ENCODE measurements at regions not wholly inside any gene's neighbourhood (a gene's known extent, or its start where the extent isn't known, plus 50 kb on each side); places are given as distances from the start of the nearest gene placed in this dataset.

DNA sequence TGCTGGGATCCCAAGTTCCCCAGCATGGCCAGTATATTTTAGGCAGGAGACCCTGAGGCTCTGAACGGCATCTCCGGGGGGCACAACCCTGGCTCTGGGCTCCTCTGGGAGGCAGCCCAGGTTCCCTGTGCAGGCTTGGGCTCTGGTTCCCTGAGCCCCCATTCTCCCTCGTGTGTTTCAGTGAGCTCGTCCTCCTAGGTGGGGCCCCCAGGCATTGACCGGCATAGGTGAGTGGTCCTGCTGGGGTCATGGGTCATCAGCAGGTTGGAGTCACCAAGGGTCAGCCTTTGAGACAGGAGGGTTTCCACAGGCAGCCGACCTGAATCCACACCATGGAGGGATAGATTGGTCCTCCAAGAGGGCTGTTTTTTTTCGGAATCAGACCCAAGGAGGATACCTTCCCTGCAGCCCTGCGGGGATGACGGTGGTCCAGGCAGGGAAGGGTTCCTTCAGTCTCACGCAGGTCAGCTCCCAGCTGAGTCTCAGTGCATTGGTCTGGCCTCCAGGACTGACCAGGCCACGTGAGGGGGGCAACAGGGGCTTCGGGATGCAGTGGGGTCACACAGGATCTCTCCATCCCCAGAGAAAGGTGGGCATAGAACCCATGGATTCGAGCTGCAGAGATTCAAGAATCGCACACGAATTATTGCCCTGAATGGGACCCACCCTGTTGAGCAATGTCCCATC lies 226.0 kb downstream of the SNRPN start:
- Histone ChIP-seq H3K9ac (ENCODE audit: low read depth, low read length, poor library complexity) (no peak overlapping the region), H3K4ac (ENCODE audit: low read length) (no peak overlapping the region), H2BK120ac (ENCODE audit: low read depth, low read length) (no peak overlapping the region), H3K36me3 (replicated peaks in 1 of 2; ENCODE audit: control insufficient read depth in 2 of 2, insufficient read depth in 2 of 2, low read length in 2 of 2) (no peaks in the 10 kb centered on the region), H3K23ac (ENCODE audit: low read depth, low read length, poor library complexity) (no peak overlapping the region), H3K27me3 (ENCODE audit: control insufficient read depth in 3 of 3, insufficient read depth in 3 of 3, low read depth in 1 of 3, low read length in 3 of 3) (no peaks in the 10 kb centered on the region), H4K91ac (ENCODE audit: low read depth, low read length, poor library complexity) (no peak overlapping the region), H2BK15ac (ENCODE audit: low read length) (no peak overlapping the region), H3K79me1 (ENCODE audit: low read depth, low read length) (peaks cover 5% of the 10 kb centered on the region), H2BK12ac (ENCODE audit: low read length) (no peak overlapping the region), H3K9me3 (replicated peaks in 1 of 2; ENCODE audit: control insufficient read depth in 2 of 2, insufficient read depth in 1 of 2, low read depth in 1 of 2, low read length in 2 of 2) (peaks cover 7 to 53% of the 10 kb centered on the region in 2 donors), H3K18ac (ENCODE audit: low read length) (no peak overlapping the region), H4K8ac (ENCODE audit: low read depth, low read length) (no peak overlapping the region), H2BK5ac (ENCODE audit: low read length) (no peak overlapping the region), H3K4me2 (ENCODE audit: insufficient read depth, low read length, poor library complexity, severe bottlenecking) (no peak overlapping the region), H3K4me1 (ENCODE audit: control insufficient read depth in 2 of 2, insufficient read depth in 1 of 2, low read depth in 1 of 2, low read length in 2 of 2) (no peaks in the 10 kb centered on the region), H2AK5ac (ENCODE audit: low read depth, low read length) (no peak overlapping the region), H3K4me3 (ENCODE audit: low read length in 2 of 2) (peak overlapping the region in 1 of 2 donors; percentile 5), H3K27ac (replicated peaks; ENCODE audit: low read length) (no peak overlapping the region), H3K14ac (ENCODE audit: low read length) (peak overlapping the region; percentile 57), H2AFZ (ENCODE audit: low read length) (no peak overlapping the region)
- no CpG with 5 or more reads among the region's 15 CpGs for WGBS, 2 donors (ENCODE audit: extremely low coverage in 2 of 2, insufficient read length in 2 of 2, insufficient replicate concordance in 1 of 2)
- no peak for DNase-seq (ENCODE audit: low spot score)

DNA sequence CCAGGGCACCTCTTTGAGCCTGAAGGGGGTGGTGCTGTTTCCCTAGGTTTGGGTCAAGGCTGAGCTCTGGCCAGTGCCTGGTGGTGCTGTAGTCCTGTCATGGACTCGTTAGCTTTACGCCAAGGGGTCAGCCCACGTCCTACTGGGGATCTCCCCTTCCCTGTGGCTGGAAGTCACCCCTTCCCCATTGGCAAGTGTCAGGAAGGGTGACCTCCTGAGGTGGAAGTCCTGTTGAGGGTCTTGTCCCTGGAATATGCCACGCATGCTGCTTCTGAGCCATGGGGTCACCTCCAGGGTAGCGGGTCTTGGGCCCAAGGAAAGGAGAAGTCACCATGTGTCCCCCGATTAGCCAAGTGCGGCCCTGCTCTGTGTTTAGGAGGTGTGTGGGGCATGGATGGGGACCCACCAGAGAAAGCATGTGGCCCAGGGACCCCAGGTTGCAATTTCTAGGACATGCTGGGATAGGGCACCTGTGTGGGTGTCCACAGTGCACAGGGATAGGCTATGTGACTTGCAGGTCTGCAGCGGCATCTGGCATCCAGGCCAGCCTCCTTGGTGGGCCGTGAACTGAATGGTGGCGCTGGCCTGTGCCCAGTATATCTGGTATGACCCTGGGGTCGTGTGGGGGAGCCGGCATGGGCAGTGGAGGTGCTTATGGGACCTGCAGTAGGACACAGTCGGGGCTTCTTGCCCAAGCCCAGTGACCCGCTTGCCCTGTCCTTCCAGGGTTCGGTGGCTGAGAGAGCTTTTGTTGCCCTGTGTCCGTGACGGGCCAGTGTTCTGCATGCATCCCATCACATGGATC lies 226.7 kb downstream of the SNRPN start:
- Histone ChIP-seq H3K9me3 (replicated peaks in 1 of 2; ENCODE audit: control insufficient read depth in 2 of 2, insufficient read depth in 1 of 2, low read depth in 1 of 2, low read length in 2 of 2) (peaks cover 4 to 51% of the 10 kb centered on the region in 2 donors), H3K23ac (ENCODE audit: low read depth, low read length, poor library complexity) (no peak overlapping the region), H3K14ac (ENCODE audit: low read length) (peak overlapping the region; percentile 57), H3K18ac (ENCODE audit: low read length) (no peak overlapping the region), H2BK120ac (ENCODE audit: low read depth, low read length) (no peak overlapping the region), H3K79me1 (ENCODE audit: low read depth, low read length) (peaks cover 3% of the 10 kb centered on the region), H3K4me2 (ENCODE audit: insufficient read depth, low read length, poor library complexity, severe bottlenecking) (no peak overlapping the region), H4K91ac (ENCODE audit: low read depth, low read length, poor library complexity) (no peak overlapping the region), H3K4me1 (ENCODE audit: control insufficient read depth in 2 of 2, insufficient read depth in 1 of 2, low read depth in 1 of 2, low read length in 2 of 2) (no peaks in the 10 kb centered on the region), H2BK5ac (ENCODE audit: low read length) (no peak overlapping the region), H3K4ac (ENCODE audit: low read length) (no peak overlapping the region), H2AK5ac (ENCODE audit: low read depth, low read length) (no peak overlapping the region), H4K8ac (ENCODE audit: low read depth, low read length) (no peak overlapping the region), H3K27ac (replicated peaks; ENCODE audit: low read length) (no peak overlapping the region), H3K4me3 (ENCODE audit: low read length in 2 of 2) (peak overlapping the region in 1 of 2 donors; percentile 5), H3K27me3 (ENCODE audit: control insufficient read depth in 3 of 3, insufficient read depth in 3 of 3, low read depth in 1 of 3, low read length in 3 of 3) (no peaks in the 10 kb centered on the region), H3K9ac (ENCODE audit: low read depth, low read length, poor library complexity) (no peak overlapping the region), H2BK12ac (ENCODE audit: low read length) (peak overlapping the region; percentile 73), H2AFZ (ENCODE audit: low read length) (no peak overlapping the region), H2BK15ac (ENCODE audit: low read length) (no peak overlapping the region), H3K36me3 (replicated peaks in 1 of 2; ENCODE audit: control insufficient read depth in 2 of 2, insufficient read depth in 2 of 2, low read length in 2 of 2) (no peaks in the 10 kb centered on the region)
- no CpG with 5 or more reads among the region's 17 CpGs for WGBS, 2 donors (ENCODE audit: extremely low coverage in 2 of 2, insufficient read length in 2 of 2, insufficient replicate concordance in 1 of 2)
- DNase-seq (ENCODE audit: low spot score): no peak

DNA sequence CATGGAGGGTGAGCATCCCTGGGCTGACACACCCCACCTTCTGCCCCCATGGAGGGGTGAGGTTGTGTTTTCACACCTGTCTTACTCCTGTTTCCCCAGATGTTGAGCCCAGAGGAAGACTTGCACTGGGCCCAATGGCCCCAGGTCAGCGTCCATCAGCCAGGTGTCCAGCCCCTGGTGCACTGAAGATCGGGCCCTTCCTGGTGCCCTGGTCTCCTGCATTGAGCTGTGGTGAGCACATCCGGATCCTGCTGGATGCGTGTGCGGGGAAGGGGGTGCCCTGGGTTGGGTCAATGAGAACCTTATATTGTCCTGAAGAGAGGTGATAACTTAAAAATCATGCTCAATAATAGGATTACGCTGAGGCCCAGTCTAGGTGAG lies 227.3 kb downstream of the SNRPN start:
- no peak overlapping the region for H3K4me3 ChIP-seq (ENCODE audit: low read length in 2 of 2)
- no peak overlapping the region for H3K23ac ChIP-seq (ENCODE audit: low read depth, low read length, poor library complexity)
- H3K36me3 ChIP-seq (replicated peaks in 1 of 2; ENCODE audit: control insufficient read depth in 2 of 2, insufficient read depth in 2 of 2, low read length in 2 of 2): no peaks in the 10 kb centered on the region
- no CpG with 5 or more reads among the region's 6 CpGs for WGBS, 2 donors (ENCODE audit: extremely low coverage in 2 of 2, insufficient read length in 2 of 2, insufficient replicate concordance in 1 of 2)
- no peak overlapping the region for H3K4me2 ChIP-seq (ENCODE audit: insufficient read depth, low read length, poor library complexity, severe bottlenecking)
- H2AFZ ChIP-seq (ENCODE audit: low read length): no peak overlapping the region
- H2AK5ac ChIP-seq (ENCODE audit: low read depth, low read length): no peak overlapping the region
- peaks cover 3% of the 10 kb centered on the region for H3K79me1 ChIP-seq (ENCODE audit: low read depth, low read length)
- H2BK15ac ChIP-seq (ENCODE audit: low read length): no peak overlapping the region
- no peak overlapping the region for H4K91ac ChIP-seq (ENCODE audit: low read depth, low read length, poor library complexity)
- H2BK5ac ChIP-seq (ENCODE audit: low read length): no peak overlapping the region
- H2BK12ac ChIP-seq (ENCODE audit: low read length): peak overlapping the region; percentile 73
- H3K4ac ChIP-seq (ENCODE audit: low read length): no peak overlapping the region
- no peaks in the 10 kb centered on the region for H3K27me3 ChIP-seq (ENCODE audit: control insufficient read depth in 3 of 3, insufficient read depth in 3 of 3, low read depth in 1 of 3, low read length in 3 of 3)
- no peak overlapping the region for H2BK120ac ChIP-seq (ENCODE audit: low read depth, low read length)
- no peak for DNase-seq (ENCODE audit: low spot score)
- H4K8ac ChIP-seq (ENCODE audit: low read depth, low read length): no peak overlapping the region
- H3K9ac ChIP-seq (ENCODE audit: low read depth, low read length, poor library complexity): no peak overlapping the region
- peaks cover 3 to 53% of the 10 kb centered on the region in 2 donors for H3K9me3 ChIP-seq (replicated peaks in 1 of 2; ENCODE audit: control insufficient read depth in 2 of 2, insufficient read depth in 1 of 2, low read depth in 1 of 2, low read length in 2 of 2)
- no peak overlapping the region for H3K14ac ChIP-seq (ENCODE audit: low read length)
- no peak overlapping the region for H3K27ac ChIP-seq (replicated peaks; ENCODE audit: low read length)
- H3K18ac ChIP-seq (ENCODE audit: low read length): no peak overlapping the region
- no peaks in the 10 kb centered on the region for H3K4me1 ChIP-seq (ENCODE audit: control insufficient read depth in 2 of 2, insufficient read depth in 1 of 2, low read depth in 1 of 2, low read length in 2 of 2)

DNA sequence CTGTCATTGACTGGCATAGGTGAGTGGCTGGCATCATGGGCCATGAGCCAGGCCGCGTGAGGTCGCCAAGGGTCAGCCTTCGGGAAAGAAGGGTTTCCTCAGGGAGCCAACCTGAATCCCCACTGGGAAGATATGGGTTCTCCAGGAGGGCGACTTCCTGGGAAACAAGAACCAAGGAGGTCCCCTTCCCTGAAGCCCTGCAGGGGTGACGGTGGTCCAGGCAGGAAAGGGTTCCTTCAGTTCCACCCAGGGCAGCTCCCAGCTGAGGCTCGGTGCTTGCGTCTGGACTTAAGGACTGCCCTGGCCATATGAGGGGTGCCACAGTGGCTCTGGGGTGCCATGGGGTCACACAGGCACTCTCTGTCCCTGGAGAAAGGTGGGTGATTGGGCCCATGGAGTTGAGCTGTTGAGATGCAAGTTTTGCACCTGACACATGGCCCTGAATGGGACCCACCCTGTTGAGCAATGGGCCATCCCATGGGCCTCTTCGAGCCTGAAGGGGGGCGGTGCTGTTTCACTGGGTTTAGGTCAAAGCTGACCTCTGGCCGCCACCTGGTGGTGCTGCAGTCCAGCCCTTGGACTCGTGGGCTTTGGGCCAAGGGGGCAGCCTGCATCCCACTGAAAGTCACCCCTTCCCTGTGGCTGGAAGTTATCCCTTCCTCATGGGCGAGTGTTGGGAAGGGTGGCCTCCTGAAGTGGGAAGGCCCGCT lies 228.1 kb downstream of the SNRPN start:
- no peak overlapping the region for H3K18ac ChIP-seq (ENCODE audit: low read length)
- no peaks in the 10 kb centered on the region for H3K4me1 ChIP-seq (ENCODE audit: control insufficient read depth in 2 of 2, insufficient read depth in 1 of 2, low read depth in 1 of 2, low read length in 2 of 2)
- no peak overlapping the region for H3K9ac ChIP-seq (ENCODE audit: low read depth, low read length, poor library complexity)
- H3K14ac ChIP-seq (ENCODE audit: low read length): peak overlapping the region; percentile 31
- H3K4me2 ChIP-seq (ENCODE audit: insufficient read depth, low read length, poor library complexity, severe bottlenecking): no peak overlapping the region
- no peak overlapping the region for H2BK5ac ChIP-seq (ENCODE audit: low read length)
- peaks cover 3% of the 10 kb centered on the region for H3K79me1 ChIP-seq (ENCODE audit: low read depth, low read length)
- peaks cover 3 to 52% of the 10 kb centered on the region in 2 donors for H3K9me3 ChIP-seq (replicated peaks in 1 of 2; ENCODE audit: control insufficient read depth in 2 of 2, insufficient read depth in 1 of 2, low read depth in 1 of 2, low read length in 2 of 2)
- no peak overlapping the region for H3K4ac ChIP-seq (ENCODE audit: low read length)
- no peak overlapping the region for H3K27ac ChIP-seq (replicated peaks; ENCODE audit: low read length)
- no peak overlapping the region for H2BK120ac ChIP-seq (ENCODE audit: low read depth, low read length)
- no CpG with 5 or more reads among the region's 14 CpGs for WGBS, 2 donors (ENCODE audit: extremely low coverage in 2 of 2, insufficient read length in 2 of 2, insufficient replicate concordance in 1 of 2)
- H4K8ac ChIP-seq (ENCODE audit: low read depth, low read length): no peak overlapping the region
- H2BK12ac ChIP-seq (ENCODE audit: low read length): peak overlapping the region; percentile 41
- no peak overlapping the region for H2AK5ac ChIP-seq (ENCODE audit: low read depth, low read length)
- no peak overlapping the region for H3K4me3 ChIP-seq (ENCODE audit: low read length in 2 of 2)
- H3K23ac ChIP-seq (ENCODE audit: low read depth, low read length, poor library complexity): peak overlapping the region; percentile 31
- no peak overlapping the region for H2BK15ac ChIP-seq (ENCODE audit: low read length)
- no peaks in the 10 kb centered on the region for H3K36me3 ChIP-seq (replicated peaks in 1 of 2; ENCODE audit: control insufficient read depth in 2 of 2, insufficient read depth in 2 of 2, low read length in 2 of 2)
- no peak for DNase-seq (ENCODE audit: low spot score)
- no peak overlapping the region for H4K91ac ChIP-seq (ENCODE audit: low read depth, low read length, poor library complexity)
- H3K27me3 ChIP-seq (ENCODE audit: control insufficient read depth in 3 of 3, insufficient read depth in 3 of 3, low read depth in 1 of 3, low read length in 3 of 3): no peaks in the 10 kb centered on the region
- no peak overlapping the region for H2AFZ ChIP-seq (ENCODE audit: low read length)
